ENCODE measurements at regions not wholly inside any gene's neighbourhood (a gene's known extent, or its start where the extent isn't known, plus 50 kb on each side); places are given as distances from the start of the nearest gene placed in this dataset.

GRCh38 chrY:19477959-19478358 is 266.6 kb downstream of the KDM5D start:
- H3K27ac ChIP-seq, result no peak overlapping the region
- no peaks in the 10 kb centered on the region for H3K9me3 ChIP-seq (ENCODE audit: control insufficient read depth, low read length)
- TF ChIP-seq, protein P1, sequence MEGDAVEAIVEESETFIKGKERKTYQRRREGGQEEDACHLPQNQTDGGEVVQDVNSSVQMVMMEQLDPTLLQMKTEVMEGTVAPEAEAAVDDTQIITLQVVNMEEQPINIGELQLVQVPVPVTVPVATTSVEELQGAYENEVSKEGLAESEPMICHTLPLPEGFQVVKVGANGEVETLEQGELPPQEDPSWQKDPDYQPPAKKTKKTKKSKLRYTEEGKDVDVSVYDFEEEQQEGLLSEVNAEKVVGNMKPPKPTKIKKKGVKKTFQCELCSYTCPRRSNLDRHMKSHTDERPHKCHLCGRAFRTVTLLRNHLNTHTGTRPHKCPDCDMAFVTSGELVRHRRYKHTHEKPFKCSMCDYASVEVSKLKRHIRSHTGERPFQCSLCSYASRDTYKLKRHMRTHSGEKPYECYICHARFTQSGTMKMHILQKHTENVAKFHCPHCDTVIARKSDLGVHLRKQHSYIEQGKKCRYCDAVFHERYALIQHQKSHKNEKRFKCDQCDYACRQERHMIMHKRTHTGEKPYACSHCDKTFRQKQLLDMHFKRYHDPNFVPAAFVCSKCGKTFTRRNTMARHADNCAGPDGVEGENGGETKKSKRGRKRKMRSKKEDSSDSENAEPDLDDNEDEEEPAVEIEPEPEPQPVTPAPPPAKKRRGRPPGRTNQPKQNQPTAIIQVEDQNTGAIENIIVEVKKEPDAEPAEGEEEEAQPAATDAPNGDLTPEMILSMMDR (IDR thresholded peaks at IDR 0.05), result no peak
- H3K27me3 ChIP-seq (ENCODE audit: control insufficient read depth, insufficient read depth, low read length), result no peaks in the 10 kb centered on the region
- no peak overlapping the region for H3K4me2 ChIP-seq (ENCODE audit: low read length)
- no peak overlapping the region for H3K9ac ChIP-seq
- H3K36me3 ChIP-seq (ENCODE audit: control insufficient read depth, insufficient read depth, low read length), result no peaks in the 10 kb centered on the region
- H3K79me2 ChIP-seq, result no peaks in the 10 kb centered on the region
- H3K4me1 ChIP-seq, result no peaks in the 10 kb centered on the region
- no peak overlapping the region for H2AFZ ChIP-seq
- no peak overlapping the region for H3K4me3 ChIP-seq (ENCODE audit: low read depth, low read length)

GRCh38 chrY:19465809-19466208 is 278.7 kb downstream of the KDM5D start:
- Histone ChIP-seq H2AFZ (no peak overlapping the region), H3K4me1 (no peaks in the 10 kb centered on the region), H3K9me3 (ENCODE audit: control insufficient read depth, low read length) (no peaks in the 10 kb centered on the region), H3K27ac (no peak overlapping the region), H3K27me3 (ENCODE audit: control insufficient read depth, insufficient read depth, low read length) (no peaks in the 10 kb centered on the region), H3K4me2 (ENCODE audit: low read length) (no peak overlapping the region), H3K36me3 (ENCODE audit: control insufficient read depth, insufficient read depth, low read length) (no peaks in the 10 kb centered on the region), H3K9ac (no peak overlapping the region), H3K4me3 (ENCODE audit: low read depth, low read length) (no peak overlapping the region), H3K79me2 (no peaks in the 10 kb centered on the region)
- TF ChIP-seq, protein P1 (IDR thresholded peaks at IDR 0.05), result no peak

GRCh38 chrY:19456855-19457448 is 287.6 kb downstream of the KDM5D start:
- no peaks in the 10 kb centered on the region for H3K27me3 ChIP-seq (ENCODE audit: control insufficient read depth, insufficient read depth, low read length)
- H3K4me3 ChIP-seq (ENCODE audit: low read depth, low read length), result no peak overlapping the region
- H3K9ac ChIP-seq, result no peak overlapping the region
- no peak overlapping the region for H3K4me2 ChIP-seq (ENCODE audit: low read length)
- no peak overlapping the region for H2AFZ ChIP-seq
- H3K27ac ChIP-seq, result no peak overlapping the region
- no peaks in the 10 kb centered on the region for H3K9me3 ChIP-seq (ENCODE audit: control insufficient read depth, low read length)
- H3K79me2 ChIP-seq, result no peaks in the 10 kb centered on the region
- no peaks in the 10 kb centered on the region for H3K36me3 ChIP-seq (ENCODE audit: control insufficient read depth, insufficient read depth, low read length)
- TF ChIP-seq, protein P1 (IDR thresholded peaks at IDR 0.05), result no peak
- no peaks in the 10 kb centered on the region for H3K4me1 ChIP-seq

DNA sequence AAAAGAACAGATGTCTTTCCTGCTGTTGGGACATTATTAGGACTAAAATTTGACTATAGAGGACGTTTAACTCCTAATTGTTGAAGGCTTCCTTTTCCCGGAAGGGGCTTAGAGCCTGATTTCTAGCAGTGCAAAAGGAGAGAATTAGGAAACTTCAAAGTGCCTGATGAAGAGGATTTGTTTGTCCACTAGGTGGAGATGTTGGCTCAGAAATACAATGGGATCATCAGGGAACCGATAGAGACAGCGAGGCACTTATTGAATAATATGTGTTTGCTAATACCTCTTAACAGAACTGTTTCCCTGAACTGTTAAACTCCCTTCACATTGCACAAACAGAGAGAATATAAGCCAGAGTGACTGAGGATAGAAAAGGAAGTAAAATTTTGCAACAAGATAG is 311.5 kb downstream of the KDM5D start:
- Histone ChIP-seq H2AFZ (no peak overlapping the region), H3K9me3 (ENCODE audit: control insufficient read depth, low read length) (no peaks in the 10 kb centered on the region), H3K27me3 (ENCODE audit: control insufficient read depth, insufficient read depth, low read length) (no peaks in the 10 kb centered on the region), H3K79me2 (no peaks in the 10 kb centered on the region), H3K27ac (no peak overlapping the region), H3K36me3 (ENCODE audit: control insufficient read depth, insufficient read depth, low read length) (no peaks in the 10 kb centered on the region), H3K4me2 (ENCODE audit: low read length) (no peak overlapping the region), H3K4me1 (no peaks in the 10 kb centered on the region), H3K9ac (no peak overlapping the region), H3K4me3 (ENCODE audit: low read depth, low read length) (no peak overlapping the region)
- TF ChIP-seq, protein P1 (IDR thresholded peaks at IDR 0.05), result no peak

Data from parathyroid adenoma (tissue), 2 donors.